GM12873 (cell line): ENCODE measurements at regions not wholly inside any gene's neighbourhood (a gene's known extent, or its start where the extent isn't known, plus 50 kb on each side); places are given as distances from the start of the nearest gene placed in this dataset.

Source experiments
- CTCF ChIP-seq: IDR thresholded peaks from 2 replicates; pipeline ENCODE4 v1.5.1; 2012; ENCODE audit warnings: low read depth, mild to moderate bottlenecking, moderate library complexity, low read length, control low read depth; ENCODE audit not compliant: insufficient read depth; ENCODE audit errors: missing control alignments

GRCh38 chr11:131218542-131218941 lies 151.9 kb upstream of the NTM start:
- TF ChIP-seq CTCF: no peak

- no peak for TF ChIP-seq CTCF
These were observed 150.8 kb upstream of the NTM start for GRCh38 chr11:131219646-131220045.

- no peak for TF ChIP-seq CTCF
These were observed 147.0 kb upstream of the NTM start for GRCh38 chr11:131223198-131223991.

DNA sequence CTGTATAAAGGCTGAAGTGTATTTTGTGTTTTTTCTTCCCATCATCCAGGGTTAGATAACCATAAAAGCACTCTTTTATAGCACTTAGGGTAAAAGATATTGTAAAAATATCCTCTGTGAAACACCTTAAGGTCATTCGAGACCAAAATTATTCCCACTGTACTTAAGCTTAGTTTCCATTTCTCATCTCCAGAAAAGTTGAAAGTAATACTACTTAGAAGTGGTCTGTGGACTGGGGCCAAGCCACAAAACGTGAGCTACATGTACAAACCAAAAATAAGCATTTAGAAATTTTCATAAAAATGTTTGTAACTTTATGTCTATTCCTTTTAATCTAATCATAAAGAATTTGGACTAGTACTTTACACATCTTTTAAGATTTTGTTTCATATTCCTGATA lies 142.0 kb upstream of the NTM start:
- TF ChIP-seq CTCF: no peak

DNA sequence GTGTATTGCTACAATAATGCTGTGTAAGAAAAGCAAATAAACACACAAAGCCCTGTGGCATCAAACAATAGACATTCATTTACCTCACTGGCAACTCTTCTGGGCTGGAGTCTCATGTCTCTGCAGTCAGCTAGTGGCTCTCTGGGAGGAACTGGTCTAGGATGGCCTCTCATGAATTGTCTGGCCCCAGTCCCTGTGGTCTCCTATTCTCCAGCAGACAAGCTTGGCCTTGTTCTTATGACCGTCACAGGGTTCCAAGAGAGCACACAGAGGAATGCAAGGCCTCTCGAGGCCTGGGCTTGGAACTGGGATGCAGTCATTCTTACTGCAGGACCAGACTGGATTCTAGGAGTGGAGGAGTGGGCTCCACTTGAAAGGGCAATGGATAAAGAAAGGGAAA lies 141.2 kb upstream of the NTM start:
- TF ChIP-seq CTCF: no peak

DNA sequence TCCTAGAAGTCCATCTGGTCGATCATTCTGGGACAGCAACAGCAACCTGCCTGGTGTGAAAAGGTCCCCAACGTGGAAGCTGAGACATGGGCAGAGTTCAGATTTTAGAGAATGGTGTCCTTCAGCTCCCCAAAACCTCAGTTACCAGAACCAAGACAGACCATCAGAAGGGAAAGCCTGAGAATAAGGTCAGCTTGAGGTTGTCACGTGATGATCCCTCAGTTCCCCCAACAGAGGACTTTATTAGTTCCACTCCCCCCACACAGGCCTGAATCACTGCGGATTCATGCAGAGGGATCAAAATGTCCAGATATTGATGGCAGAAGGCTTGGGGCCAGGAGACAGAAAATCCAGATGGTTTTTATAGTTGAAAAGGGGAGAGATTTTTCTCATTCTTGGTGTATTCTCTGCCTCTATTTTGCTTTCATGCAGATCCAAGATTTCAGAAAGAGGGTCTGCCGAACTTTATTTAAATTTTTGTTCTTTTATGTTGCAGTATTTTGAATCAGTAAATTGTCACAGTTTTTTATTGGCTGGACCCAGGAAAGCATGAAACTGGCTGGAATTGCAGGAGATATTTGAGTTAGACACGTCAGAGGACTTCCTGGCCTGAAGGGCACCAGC lies 139.0 kb upstream of the NTM start:
- no peak for TF ChIP-seq CTCF

DNA sequence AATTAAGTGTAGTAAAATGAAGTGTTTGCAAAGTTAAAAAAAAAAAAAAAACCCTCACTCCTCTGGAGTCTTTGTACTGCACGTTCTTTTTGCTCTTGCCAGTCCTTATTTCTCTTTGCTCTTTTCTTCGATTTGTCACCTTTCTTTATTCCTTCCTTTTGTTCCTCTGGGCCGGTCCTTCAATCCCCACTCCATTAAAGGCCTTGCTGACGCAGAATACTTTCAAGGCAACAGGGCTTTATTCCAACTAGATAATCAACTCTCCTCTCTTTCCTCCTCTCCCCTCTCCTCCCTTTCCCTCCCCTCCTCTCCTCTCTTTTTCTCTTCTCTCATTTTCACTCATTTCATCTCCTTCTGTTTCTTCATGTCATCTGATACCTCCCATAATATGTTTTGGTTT lies 138.2 kb upstream of the NTM start:
- TF ChIP-seq CTCF: no peak
